PC-9 (cell line): ENCODE measurements at regions not wholly inside any gene's neighbourhood (a gene's known extent, or its start where the extent isn't known, plus 50 kb on each side); places are given as distances from the start of the nearest gene placed in this dataset.

ENCODE experiments used
- CTCF ChIP-seq: fragments of 200-600 bp; sonication (generic); conservative IDR thresholded peaks from 2 replicates; pipeline ENCODE4 v1.6.1; 2017; ENCODE audit warnings: mixed run types, antibody characterized with exemption, mild to moderate bottlenecking, moderate library complexity
- EZH2 ChIP-seq: fragments of 200-600 bp; sonication (generic); IDR thresholded peaks from 2 replicates; pipeline ENCODE4 v1.8.0; 2017; ENCODE audit warnings: antibody characterized with exemption, low read depth

GRCh38 chr1:39110882-39111281 lies 84.7 kb downstream of the NDUFS5 start:
- no peak for TF ChIP-seq CTCF
- TF ChIP-seq EZH2 = no peak
